HEK293 (cell line): ENCODE measurements at regions not wholly inside any gene's neighbourhood (a gene's known extent, or its start where the extent isn't known, plus 50 kb on each side); places are given as distances from the start of the nearest gene placed in this dataset.

Experiments used
- MYNN ChIP-seq: fragments of 450-650 bp; formaldehyde crosslinking; IDR thresholded peaks from 2 replicates; pipeline ENCODE4 v1.5.1; 2016; ENCODE audit warnings: missing biosample characterization, missing genetic modification characterization, borderline replicate concordance
- SCRT2 ChIP-seq: fragments of 450-650 bp; formaldehyde crosslinking; IDR thresholded peaks from 2 replicates; pipeline ENCODE4 v1.5.1; 2016; ENCODE audit warnings: missing biosample characterization, missing genetic modification characterization
- YY1 ChIP-seq: fragments of 450-650 bp; formaldehyde crosslinking; IDR thresholded peaks from 2 replicates; pipeline ENCODE4 v1.5.1; 2018; ENCODE audit warnings: missing biosample characterization, missing genetic modification characterization
- ZBTB7A ChIP-seq: fragments of 450-650 bp; formaldehyde crosslinking; IDR thresholded peaks from 2 replicates; pipeline ENCODE4 v1.5.1; 2016; ENCODE audit warnings: low read depth, missing biosample characterization, missing genetic modification characterization
- ZFP69B ChIP-seq: fragments of 450-650 bp; formaldehyde crosslinking; IDR thresholded peaks from 2 replicates; pipeline ENCODE4 v1.5.1; 2016; ENCODE audit warnings: missing biosample characterization, missing genetic modification characterization
- ZNF423 ChIP-seq: fragments of 450-650 bp; formaldehyde crosslinking; IDR thresholded peaks from 2 replicates; pipeline ENCODE4 v1.5.1; 2016; ENCODE audit warnings: missing biosample characterization, missing genetic modification characterization
- ZNF433 ChIP-seq: fragments of 450-650 bp; formaldehyde crosslinking; IDR thresholded peaks from 2 replicates; pipeline ENCODE4 v1.5.1; 2016; ENCODE audit warnings: missing biosample characterization, missing genetic modification characterization, low read depth
- TF ChIP-seq, protein P1 (sequence below): fragments of 450-650 bp; formaldehyde crosslinking; IDR thresholded peaks from 2 replicates; pipeline ENCODE4 v1.5.1; 2016; ENCODE audit warnings: missing biosample characterization, missing genetic modification characterization
- TF ChIP-seq, protein P2 (sequence below): fragments of 450-650 bp; formaldehyde crosslinking; IDR thresholded peaks from 2 replicates; pipeline ENCODE4 v1.5.1; 2017; ENCODE audit warnings: missing biosample characterization, missing genetic modification characterization
- TF ChIP-seq, protein P3 (sequence below): fragments of 450-650 bp; IDR thresholded peaks from 2 replicates; pipeline ENCODE4 v1.5.1; 2018; ENCODE audit warnings: missing biosample characterization, mild to moderate bottlenecking, missing genetic modification characterization
- TF ChIP-seq, protein P4 (sequence below): fragments of 450-650 bp; formaldehyde crosslinking; IDR thresholded peaks from 2 replicates; pipeline ENCODE4 v1.5.1; 2017; ENCODE audit warnings: missing biosample characterization, missing genetic modification characterization

- TF ChIP-seq, protein P1, sequence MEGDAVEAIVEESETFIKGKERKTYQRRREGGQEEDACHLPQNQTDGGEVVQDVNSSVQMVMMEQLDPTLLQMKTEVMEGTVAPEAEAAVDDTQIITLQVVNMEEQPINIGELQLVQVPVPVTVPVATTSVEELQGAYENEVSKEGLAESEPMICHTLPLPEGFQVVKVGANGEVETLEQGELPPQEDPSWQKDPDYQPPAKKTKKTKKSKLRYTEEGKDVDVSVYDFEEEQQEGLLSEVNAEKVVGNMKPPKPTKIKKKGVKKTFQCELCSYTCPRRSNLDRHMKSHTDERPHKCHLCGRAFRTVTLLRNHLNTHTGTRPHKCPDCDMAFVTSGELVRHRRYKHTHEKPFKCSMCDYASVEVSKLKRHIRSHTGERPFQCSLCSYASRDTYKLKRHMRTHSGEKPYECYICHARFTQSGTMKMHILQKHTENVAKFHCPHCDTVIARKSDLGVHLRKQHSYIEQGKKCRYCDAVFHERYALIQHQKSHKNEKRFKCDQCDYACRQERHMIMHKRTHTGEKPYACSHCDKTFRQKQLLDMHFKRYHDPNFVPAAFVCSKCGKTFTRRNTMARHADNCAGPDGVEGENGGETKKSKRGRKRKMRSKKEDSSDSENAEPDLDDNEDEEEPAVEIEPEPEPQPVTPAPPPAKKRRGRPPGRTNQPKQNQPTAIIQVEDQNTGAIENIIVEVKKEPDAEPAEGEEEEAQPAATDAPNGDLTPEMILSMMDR (tag by site-specific recombination): no peak
- TF ChIP-seq ZFP69B (tag by site-specific recombination) (no peak), YY1 (tag by site-specific recombination) (no peak), ZBTB7A (tag by site-specific recombination) (no peak), MYNN (tag by site-specific recombination) (no peak), ZNF433 (no peak), ZNF423 (tag by site-specific recombination) (no peak), SCRT2 (tag by site-specific recombination) (no peak)
- TF ChIP-seq, protein P2, sequence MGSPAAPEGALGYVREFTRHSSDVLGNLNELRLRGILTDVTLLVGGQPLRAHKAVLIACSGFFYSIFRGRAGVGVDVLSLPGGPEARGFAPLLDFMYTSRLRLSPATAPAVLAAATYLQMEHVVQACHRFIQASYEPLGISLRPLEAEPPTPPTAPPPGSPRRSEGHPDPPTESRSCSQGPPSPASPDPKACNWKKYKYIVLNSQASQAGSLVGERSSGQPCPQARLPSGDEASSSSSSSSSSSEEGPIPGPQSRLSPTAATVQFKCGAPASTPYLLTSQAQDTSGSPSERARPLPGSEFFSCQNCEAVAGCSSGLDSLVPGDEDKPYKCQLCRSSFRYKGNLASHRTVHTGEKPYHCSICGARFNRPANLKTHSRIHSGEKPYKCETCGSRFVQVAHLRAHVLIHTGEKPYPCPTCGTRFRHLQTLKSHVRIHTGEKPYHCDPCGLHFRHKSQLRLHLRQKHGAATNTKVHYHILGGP (tag by site-specific recombination): no peak
- TF ChIP-seq, protein P3, sequence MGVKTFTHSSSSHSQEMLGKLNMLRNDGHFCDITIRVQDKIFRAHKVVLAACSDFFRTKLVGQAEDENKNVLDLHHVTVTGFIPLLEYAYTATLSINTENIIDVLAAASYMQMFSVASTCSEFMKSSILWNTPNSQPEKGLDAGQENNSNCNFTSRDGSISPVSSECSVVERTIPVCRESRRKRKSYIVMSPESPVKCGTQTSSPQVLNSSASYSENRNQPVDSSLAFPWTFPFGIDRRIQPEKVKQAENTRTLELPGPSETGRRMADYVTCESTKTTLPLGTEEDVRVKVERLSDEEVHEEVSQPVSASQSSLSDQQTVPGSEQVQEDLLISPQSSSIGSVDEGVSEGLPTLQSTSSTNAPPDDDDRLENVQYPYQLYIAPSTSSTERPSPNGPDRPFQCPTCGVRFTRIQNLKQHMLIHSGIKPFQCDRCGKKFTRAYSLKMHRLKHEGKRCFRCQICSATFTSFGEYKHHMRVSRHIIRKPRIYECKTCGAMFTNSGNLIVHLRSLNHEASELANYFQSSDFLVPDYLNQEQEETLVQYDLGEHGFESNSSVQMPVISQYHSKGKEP (tag by site-specific recombination): no peak
- TF ChIP-seq, protein P4, sequence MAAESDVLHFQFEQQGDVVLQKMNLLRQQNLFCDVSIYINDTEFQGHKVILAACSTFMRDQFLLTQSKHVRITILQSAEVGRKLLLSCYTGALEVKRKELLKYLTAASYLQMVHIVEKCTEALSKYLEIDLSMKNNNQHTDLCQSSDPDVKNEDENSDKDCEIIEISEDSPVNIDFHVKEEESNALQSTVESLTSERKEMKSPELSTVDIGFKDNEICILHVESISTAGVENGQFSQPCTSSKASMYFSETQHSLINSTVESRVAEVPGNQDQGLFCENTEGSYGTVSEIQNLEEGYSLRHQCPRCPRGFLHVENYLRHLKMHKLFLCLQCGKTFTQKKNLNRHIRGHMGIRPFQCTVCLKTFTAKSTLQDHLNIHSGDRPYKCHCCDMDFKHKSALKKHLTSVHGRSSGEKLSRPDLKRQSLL (tag by site-specific recombination): no peak
These were observed 1033.0 kb upstream of the PIK3C3 start for GRCh38 chr18:40921845-40922629.
